ENCODE measurements at regions not wholly inside any gene's neighbourhood (a gene's known extent, or its start where the extent isn't known, plus 50 kb on each side); places are given as distances from the start of the nearest gene placed in this dataset.

DNA sequence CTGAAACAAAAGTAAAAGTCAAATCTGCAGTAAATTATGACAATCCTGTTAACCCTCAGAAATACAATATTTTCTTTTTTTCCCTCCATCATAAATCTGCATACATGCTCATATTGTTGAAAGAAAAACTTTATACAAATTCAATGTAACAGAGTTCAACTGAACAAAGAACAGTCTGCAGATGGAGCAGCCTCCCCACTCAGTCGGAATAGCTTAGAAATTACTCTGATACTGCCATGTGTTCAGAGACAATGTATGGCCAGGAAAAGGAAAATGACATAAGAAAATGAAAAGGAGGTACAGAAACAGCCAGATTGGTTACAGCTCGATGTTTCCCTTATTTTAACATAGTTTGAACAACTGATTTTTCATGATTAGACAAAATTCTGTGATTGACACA lies 651.9 kb upstream of the COBL start:
- TF ChIP-seq CTCF (IDR thresholded peaks at IDR 0.05) (no peak), EZH2 (IDR thresholded peaks at IDR 0.05) (no peak)

Data from neural progenitor cell (in vitro differentiated cells).